Endodermal cell (in vitro differentiated cells): ENCODE measurements at regions not wholly inside any gene's neighbourhood (a gene's known extent, or its start where the extent isn't known, plus 50 kb on each side); places are given as distances from the start of the nearest gene placed in this dataset.

Experiments
- DNase-seq: peaks from one replicate; pipeline ENCODE4 v3.0.0-alpha.2; 2017
- H3K27ac ChIP-seq: 2 replicates; pipeline ENCODE4 v1.5.1; 2013; ENCODE audit warnings: mild to moderate bottlenecking, low read depth, low read length, moderate library complexity
- H3K27me3 ChIP-seq: 2 replicates; pipeline ENCODE4 v1.6.1; 2013; ENCODE audit warnings: mild to moderate bottlenecking, low read length, moderate library complexity; ENCODE audit not compliant: insufficient read depth, control insufficient read depth, poor library complexity, severe bottlenecking
- H3K36me3 ChIP-seq: 2 replicates; pipeline ENCODE4 v1.7.0; 2013; ENCODE audit warnings: mild to moderate bottlenecking, low read length, moderate library complexity; ENCODE audit not compliant: control insufficient read depth, insufficient read depth
- H3K4me1 ChIP-seq: one replicate; pipeline ENCODE4 v1.7.0; 2013; ENCODE audit warnings: low read length; ENCODE audit not compliant: control insufficient read depth, insufficient read depth
- H3K4me3 ChIP-seq: 2 replicates; pipeline ENCODE4 v1.5.1; 2013; ENCODE audit warnings: mild to moderate bottlenecking, low read length, moderate library complexity
- H3K9ac ChIP-seq: 2 replicates; pipeline ENCODE4 v1.6.1; 2013; ENCODE audit warnings: mild to moderate bottlenecking, low read length, moderate library complexity; ENCODE audit not compliant: poor library complexity, severe bottlenecking; ENCODE audit errors: extremely low read depth
- H3K9me3 ChIP-seq: 2 replicates; pipeline ENCODE4 v1.6.1; 2013; ENCODE audit warnings: mild to moderate bottlenecking, low read length, moderate library complexity; ENCODE audit not compliant: control insufficient read depth
- H3K27ac Mint-ChIP-seq: 2 replicates; pipeline ENCODE4 v1.8.0; 2020; ENCODE audit warnings: mixed read lengths
- H3K27me3 Mint-ChIP-seq: 2 replicates; pipeline ENCODE4 v1.8.0; 2021; ENCODE audit warnings: mild to moderate bottlenecking, mixed read lengths; ENCODE audit not compliant: insufficient read depth
- H3K36me3 Mint-ChIP-seq: 2 replicates; pipeline ENCODE4 v1.8.0; 2020; ENCODE audit warnings: low read depth, mixed read lengths
- H3K4me1 Mint-ChIP-seq: 2 replicates; pipeline ENCODE4 v1.8.0; 2020; ENCODE audit warnings: mixed read lengths
- H3K4me3 Mint-ChIP-seq: 2 replicates; pipeline ENCODE4 v1.8.0; 2020; ENCODE audit warnings: mild to moderate bottlenecking, moderate library complexity, mixed read lengths
- H3K9me3 Mint-ChIP-seq: 2 replicates; pipeline ENCODE4 v1.8.0; 2020; ENCODE audit warnings: mild to moderate bottlenecking, mixed read lengths
- CTCF ChIP-seq: fragments of 200-600 bp; sonication (generic); conservative IDR thresholded peaks from 2 replicates; pipeline ENCODE4 v1.5.0; 2021; ENCODE audit warnings: antibody characterized with exemption, mild to moderate bottlenecking
- WGBS, 2 experiments: methylation state at CpG; one replicate each; pipeline versions ENCODE4 v1.1.5 to v1.1.7; 2013; ENCODE audit warnings: missing lambda C conversion rate in 2 of 2, mixed read lengths in 1 of 2; ENCODE audit not compliant: insufficient coverage in 1 of 2, insufficient read length in 1 of 2; 5-methylcytosine and 5-hydroxymethylcytosine counted together

GRCh38 chr10:130336617-130337304, 200.6 kb downstream of the GLRX3 start:
- peak; percentile 66 for TF ChIP-seq CTCF
- H3K27me3 ChIP-seq, result no peaks in the 10 kb centered on the region
- no peak overlapping the region for H3K9ac ChIP-seq
- H3K4me1 ChIP-seq, result no peaks in the 10 kb centered on the region
- no peaks in the 10 kb centered on the region for H3K36me3 Mint-ChIP-seq
- H3K27me3 Mint-ChIP-seq, result peaks cover 7% of the 10 kb centered on the region
- H3K9me3 Mint-ChIP-seq, result peaks cover 8% of the 10 kb centered on the region
- H3K27ac ChIP-seq, result no peak overlapping the region
- H3K36me3 ChIP-seq, result no peaks in the 10 kb centered on the region
- no peaks in the 10 kb centered on the region for H3K4me1 Mint-ChIP-seq
- H3K27ac Mint-ChIP-seq, result no peak overlapping the region
- H3K4me3 ChIP-seq, result no peak overlapping the region
- peaks cover 7% of the 10 kb centered on the region for H3K9me3 ChIP-seq
- no peak overlapping the region for H3K4me3 Mint-ChIP-seq
- 75% methylated on average over 5 to 8 of the region's 8 CpGs for WGBS, 2 experiments
- DNase-seq, result peak; percentile 82

DNA sequence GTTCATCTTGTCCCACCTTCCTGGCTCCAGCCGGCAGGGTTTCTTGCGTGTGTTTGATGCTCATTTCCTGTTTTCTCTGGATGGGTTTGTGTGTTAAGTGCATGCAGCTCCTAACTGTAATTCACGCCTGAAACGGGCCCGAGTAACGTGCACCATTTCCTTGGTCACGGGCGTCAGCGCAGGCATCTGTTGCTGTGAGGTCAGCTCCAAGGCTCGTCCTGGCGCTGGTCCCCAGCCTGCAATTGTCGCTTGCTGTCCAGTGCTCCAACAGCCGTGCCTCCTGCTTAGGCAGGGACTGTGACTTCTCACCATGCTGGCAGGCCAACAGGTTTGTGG, 201.1 kb downstream of the GLRX3 start:
- no peak for TF ChIP-seq CTCF
- no peak overlapping the region for H3K27ac ChIP-seq
- H3K9ac ChIP-seq, result no peak overlapping the region
- H3K4me1 ChIP-seq, result no peaks in the 10 kb centered on the region
- H3K27ac Mint-ChIP-seq, result no peak overlapping the region
- H3K9me3 Mint-ChIP-seq, result peaks cover 3% of the 10 kb centered on the region
- H3K27me3 ChIP-seq, result no peaks in the 10 kb centered on the region
- 94 to 96% methylated on average over 10 to 13 of the region's 13 CpGs for WGBS, 2 experiments
- no peak overlapping the region for H3K4me3 ChIP-seq
- no peak overlapping the region for H3K4me3 Mint-ChIP-seq
- H3K36me3 Mint-ChIP-seq, result no peaks in the 10 kb centered on the region
- H3K4me1 Mint-ChIP-seq, result no peaks in the 10 kb centered on the region
- H3K36me3 ChIP-seq, result no peaks in the 10 kb centered on the region
- H3K27me3 Mint-ChIP-seq, result peaks cover 12% of the 10 kb centered on the region
- DNase-seq, result no peak
- peaks cover 2% of the 10 kb centered on the region for H3K9me3 ChIP-seq

DNA sequence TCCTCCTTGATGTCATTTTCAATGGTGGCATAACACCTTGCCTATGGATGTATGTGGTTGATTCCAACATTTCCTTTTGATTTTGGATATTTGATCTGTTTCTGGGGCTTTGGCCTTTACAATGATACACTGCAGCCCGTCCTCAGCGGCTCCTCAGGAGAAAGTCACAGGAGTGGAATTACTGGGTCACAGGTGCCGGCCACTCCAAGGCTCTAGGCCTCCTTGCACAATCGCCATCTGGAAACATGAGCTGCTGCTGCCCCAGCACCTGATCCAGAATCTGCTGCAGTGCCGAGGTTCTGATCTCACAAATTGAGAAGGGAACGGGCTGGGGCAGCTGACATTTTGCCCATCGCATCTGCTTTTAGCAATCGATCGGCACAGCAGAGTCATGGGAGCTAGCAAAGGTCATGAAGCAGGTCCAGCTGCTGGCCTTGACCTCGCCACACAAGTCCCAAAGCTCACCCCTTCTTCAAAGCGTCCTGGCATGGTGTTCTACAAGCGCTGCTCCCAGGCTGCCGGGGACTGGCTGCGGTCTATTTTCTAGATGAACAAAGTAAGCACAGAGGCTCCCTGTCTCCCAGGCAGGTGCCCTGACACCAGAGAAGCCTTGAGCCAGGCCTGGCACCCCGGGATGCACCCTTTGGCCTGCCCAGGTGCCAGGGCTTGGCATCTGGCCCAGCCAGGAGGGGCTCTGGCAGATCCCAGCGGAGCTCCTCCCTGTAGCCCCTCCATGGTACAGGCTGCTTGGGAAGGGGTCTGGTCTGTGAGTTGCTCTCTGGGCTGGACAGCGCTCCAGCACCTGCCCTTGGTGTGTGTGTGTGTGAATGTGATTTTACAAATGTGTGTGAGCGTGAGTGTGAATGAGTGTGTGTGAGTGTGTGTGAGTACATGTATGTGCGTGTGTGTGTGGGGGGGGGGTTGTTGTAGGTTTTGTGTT, 201.8 kb downstream of the GLRX3 start:
- H3K36me3 ChIP-seq, result no peaks in the 10 kb centered on the region
- H3K4me1 ChIP-seq, result no peaks in the 10 kb centered on the region
- TF ChIP-seq CTCF, result no peak
- H3K9me3 ChIP-seq, result no peaks in the 10 kb centered on the region
- no peak for DNase-seq
- H3K27ac ChIP-seq, result no peak overlapping the region
- no peaks in the 10 kb centered on the region for H3K27me3 ChIP-seq
- Mint-ChIP-seq H3K27me3 (peaks cover 18% of the 10 kb centered on the region), H3K4me3 (no peak overlapping the region), H3K36me3 (no peaks in the 10 kb centered on the region), H3K9me3 (no peaks in the 10 kb centered on the region), H3K4me1 (no peaks in the 10 kb centered on the region), H3K27ac (no peak overlapping the region)
- no peak overlapping the region for H3K4me3 ChIP-seq
- 90 to 97% methylated on average over 8 to 19 of the region's 19 CpGs for WGBS, 2 experiments
- H3K9ac ChIP-seq, result no peak overlapping the region
